NCI-H526 (cell line): ENCODE measurements at regions not wholly inside any gene's neighbourhood (a gene's known extent, or its start where the extent isn't known, plus 50 kb on each side); places are given as distances from the start of the nearest gene placed in this dataset.
"Not testable (repeated sequence)": the region's sequence is repeated elsewhere in the genome, so short reads cannot be mapped to it uniquely, and the experiment has no call there.

ENCODE experiments used
- DNase-seq, 2 experiments: peaks; one replicate each; lab custom pipeline; 2025; lab: John Stamatoyannopoulos, UW

DNA sequence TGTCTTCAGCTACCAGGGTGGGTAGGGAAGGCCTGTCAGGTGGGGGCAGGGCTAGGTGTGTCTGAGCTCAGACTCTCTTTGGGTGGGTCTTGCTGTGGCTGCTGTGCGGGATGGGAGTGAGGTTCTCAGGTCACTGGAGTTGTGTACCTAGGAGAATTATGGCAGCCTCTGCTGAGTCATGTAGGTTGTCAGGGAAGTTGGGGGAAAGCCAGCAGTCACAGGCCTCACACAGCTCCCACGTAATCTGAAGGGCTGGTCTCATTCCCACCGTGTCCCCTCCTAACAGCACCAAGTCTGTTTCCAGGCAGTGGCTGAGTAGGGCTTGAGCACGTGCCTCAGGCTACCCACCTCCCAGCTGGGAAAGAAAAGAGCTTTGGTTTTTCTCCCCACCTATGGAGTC is 67.0 kb downstream of the CHCHD4 start:
- no peak for DNase-seq

- DNase-seq = no peak
These were observed 76.8 kb downstream of the CHCHD4 start for GRCh38 chr3:14047841-14048240.

- no peak for DNase-seq
These were observed 77.6 kb downstream of the CHCHD4 start for GRCh38 chr3:14047027-14047426.

- no peak for DNase-seq
These were observed 82.0 kb downstream of the CHCHD4 start for GRCh38 chr3:14042680-14043079.

DNA sequence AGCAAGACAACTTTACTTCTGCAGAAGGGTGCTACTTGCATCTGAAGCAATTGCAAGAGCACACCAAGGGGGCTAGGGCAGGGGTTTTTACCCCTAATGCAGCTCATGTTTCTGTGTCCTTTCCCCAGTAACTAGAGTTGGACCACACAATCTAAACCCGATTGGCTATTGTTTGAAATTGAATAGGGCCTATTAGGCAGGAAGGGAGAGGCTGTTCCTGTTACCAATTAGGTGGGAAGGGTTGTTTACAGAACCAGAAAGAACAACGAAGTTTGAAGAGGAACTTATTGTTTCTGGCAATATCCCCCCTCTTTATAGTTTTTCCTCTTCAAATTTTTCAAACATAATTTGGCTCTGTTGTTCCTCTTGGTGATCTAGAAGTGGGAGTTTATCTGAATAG is 85.5 kb downstream of the CHCHD4 start:
- DNase-seq = no peak

- DNase-seq = no peak
These were observed 87.5 kb downstream of the CHCHD4 start for GRCh38 chr3:14037211-14037610.

GRCh38 chr3:14033023-14033422 is 91.6 kb downstream of the CHCHD4 start:
- DNase-seq = no peak

- no peak for DNase-seq
These were observed 93.4 kb downstream of the CHCHD4 start for GRCh38 chr3:14031271-14031670.

DNA sequence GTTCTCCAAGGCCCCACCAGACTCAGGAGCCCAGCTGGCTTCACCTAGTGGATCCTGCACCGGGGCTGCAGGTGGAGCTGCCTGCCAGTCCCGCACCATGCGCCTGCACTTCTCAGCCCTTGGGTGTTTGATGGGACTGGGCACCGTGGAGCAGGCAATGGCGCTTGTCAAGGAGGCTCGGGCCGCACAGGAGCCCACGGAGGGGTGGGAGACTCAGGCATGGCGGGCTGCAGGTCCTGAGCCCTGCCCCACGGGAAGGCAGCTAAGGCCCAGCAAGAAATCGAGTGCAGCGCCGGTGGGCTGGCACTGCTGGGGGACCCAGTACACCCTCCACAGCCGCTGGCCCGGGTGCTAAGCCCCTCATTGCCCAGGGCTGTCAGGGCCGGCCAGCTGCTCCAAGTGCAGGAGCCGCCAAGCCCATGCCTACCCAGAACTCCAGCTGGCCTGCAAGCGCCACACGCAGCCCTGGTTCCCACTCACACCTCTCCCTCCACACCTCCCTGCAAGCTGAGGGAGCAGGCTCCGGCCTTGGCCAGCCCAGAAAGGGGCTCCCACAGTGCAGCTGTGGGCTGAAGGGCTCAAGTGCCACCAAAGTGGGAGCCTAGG is 95.2 kb downstream of the CHCHD4 start:
- DNase-seq = not testable (repeated sequence)

DNA sequence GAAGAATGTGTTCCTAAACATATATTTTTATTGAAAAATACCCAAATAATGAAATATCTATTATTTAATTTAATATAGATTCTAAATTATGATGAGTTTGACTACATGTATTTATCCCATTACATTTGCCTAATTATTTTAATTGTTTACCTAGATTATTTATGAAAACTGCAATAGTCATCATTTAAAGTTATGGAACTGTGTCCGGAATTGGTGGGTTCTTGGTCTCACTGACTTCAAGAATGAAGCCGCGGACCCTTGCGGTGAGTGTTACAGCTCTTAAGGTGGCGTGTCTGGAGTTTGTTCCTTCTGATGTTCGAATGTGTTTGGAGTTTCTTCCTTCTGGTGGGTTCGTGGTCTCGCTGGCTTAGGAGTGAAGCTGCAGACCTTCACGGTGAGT is 96.5 kb downstream of the CHCHD4 start:
- not testable (repeated sequence) for DNase-seq

DNA sequence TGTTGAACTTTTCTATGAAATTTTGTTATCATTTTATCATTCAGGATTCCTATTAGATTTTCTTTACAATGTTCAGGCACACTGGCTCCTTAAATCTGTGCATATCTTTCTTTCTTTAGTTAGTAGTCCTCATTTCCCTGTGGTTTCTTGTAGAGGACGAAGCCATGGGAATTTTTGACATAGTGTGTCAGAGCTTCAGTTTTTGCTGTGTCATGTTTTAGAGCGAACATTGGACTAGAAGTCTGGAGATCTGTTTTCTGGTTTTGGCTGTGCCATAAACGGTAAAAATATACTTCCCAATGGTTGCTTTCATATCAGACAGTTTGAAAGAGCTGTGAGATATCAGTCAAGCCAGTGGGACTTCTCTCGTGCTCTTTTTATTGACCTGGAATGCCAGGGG is 105.2 kb downstream of the CHCHD4 start:
- DNase-seq = no peak

DNA sequence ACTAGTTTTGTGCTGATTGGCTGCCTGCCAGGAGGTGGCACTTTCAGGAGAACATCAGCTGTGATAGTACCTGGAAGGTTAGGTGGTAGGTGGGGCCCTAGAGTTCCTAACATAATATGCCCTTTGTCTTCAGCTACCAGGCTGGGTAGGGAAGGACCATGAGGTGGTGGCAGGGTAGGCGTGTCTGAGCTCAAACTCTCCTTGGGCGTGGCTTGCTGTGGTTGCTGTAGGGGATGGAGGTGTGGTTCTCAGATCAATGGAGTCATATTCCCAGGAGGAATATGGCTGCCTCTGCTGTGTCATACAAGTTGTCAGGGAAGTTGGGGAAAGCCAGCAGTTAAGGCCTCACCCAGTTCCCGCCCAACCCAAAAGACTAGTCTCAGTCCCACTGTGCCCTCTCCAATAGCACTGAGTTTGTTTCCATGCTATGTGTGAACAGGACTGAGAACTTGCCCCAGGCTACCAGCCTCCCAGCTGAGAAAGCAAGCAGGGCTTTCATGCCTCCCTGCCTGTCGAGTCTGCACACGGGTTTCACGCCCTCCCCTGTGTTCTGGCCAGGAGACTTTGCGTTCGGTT is 107.7 kb downstream of the CHCHD4 start:
- DNase-seq = peak; percentile 56 to 72

- DNase-seq = peak; percentile 3 to 28
These were observed 117.7 kb downstream of the CHCHD4 start for GRCh38 chr3:14007006-14007405.

- no peak for DNase-seq
These were observed 121.3 kb upstream of the WNT7A start for GRCh38 chr3:14001136-14001535.

DNA sequence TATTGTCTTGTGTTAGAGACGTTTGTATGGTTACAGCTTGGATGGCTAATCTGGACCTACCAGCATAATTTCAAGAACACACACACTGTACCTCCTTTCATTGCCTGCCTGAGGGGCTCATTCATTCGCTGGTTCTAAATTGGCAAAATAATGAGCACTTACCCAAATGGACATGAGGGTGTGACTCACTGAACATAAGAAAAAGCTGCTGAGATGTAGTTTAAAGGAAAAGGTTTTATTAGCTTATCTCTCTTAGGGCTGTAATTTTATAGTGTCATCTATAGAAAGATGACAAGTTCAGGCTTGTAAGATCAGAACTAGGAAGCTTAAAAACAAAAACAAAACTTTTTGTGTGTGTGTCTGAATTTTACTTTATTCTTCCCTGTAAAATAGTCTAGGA is 120.7 kb upstream of the WNT7A start:
- no peak for DNase-seq

DNA sequence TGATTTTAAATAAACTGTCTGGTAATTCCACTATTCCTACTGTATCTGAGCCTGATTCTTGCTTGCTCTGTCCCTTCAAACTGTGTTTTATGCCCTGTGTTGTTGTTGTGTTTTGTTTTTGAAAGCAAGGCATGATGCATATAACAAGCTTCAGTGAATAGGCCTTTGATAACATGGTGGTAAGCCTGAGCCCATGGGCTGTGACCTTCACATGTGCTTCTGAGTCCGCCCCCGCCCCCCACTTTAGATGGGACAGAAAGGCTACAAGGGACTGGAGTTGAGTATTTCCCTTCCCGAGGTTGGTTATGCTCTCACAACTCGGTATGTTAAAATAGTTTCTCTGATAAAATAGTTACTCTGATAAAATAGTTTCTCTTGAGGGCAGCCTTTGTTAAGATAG is 119.0 kb upstream of the WNT7A start:
- DNase-seq = no peak

- DNase-seq = not testable (repeated sequence)
These were observed 115.3 kb upstream of the WNT7A start for GRCh38 chr3:13995216-13995615.

GRCh38 chr3:13988925-13989324 is 109.1 kb upstream of the WNT7A start:
- not testable (repeated sequence) for DNase-seq

- DNase-seq = no peak
These were observed 96.6 kb upstream of the WNT7A start for GRCh38 chr3:13976469-13976868.

DNA sequence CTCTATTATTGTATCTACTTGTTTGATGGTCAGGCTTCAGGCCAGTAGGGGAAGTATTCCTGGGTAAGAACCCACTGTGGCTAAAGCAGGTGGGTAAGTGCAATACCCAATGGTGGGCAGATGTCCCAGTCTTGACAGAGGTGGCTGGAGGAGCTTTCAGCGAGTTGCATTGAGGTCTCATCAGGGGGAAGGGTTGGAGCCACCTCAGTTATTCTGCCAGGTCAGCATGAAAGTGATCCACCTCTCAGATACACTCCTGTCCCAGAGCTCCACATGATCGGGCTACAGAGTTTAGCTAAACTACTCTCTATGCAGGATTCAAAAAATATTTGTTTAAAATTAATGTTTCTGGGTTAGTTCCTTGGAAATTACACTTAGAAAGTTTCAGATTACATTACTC is 95.8 kb upstream of the WNT7A start:
- no peak for DNase-seq

- DNase-seq = no peak
These were observed 93.0 kb upstream of the WNT7A start for GRCh38 chr3:13972679-13973379.

DNA sequence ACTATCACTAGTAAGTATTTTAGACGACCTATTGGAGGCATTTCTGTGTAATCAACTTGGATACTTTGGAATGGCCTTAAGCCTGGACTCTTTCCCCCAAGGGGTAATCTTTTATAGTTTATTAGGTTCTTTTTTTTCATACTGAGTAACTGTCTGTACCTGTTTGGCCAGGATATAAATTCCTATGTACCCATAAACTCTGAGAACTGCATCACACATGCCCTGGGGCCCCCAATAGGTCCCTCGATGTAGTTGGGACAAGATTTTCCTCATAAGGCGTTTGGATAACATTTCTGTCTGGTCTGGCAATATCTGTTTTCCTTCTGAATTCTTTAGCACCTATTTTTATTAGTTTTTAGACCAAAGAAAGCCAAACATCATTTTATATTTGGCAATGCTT is 86.4 kb upstream of the WNT7A start:
- DNase-seq = no peak

GRCh38 chr3:13963137-13963886 is 83.4 kb upstream of the WNT7A start:
- DNase-seq = no peak
